ENCODE measurements at regions not wholly inside any gene's neighbourhood (a gene's known extent, or its start where the extent isn't known, plus 50 kb on each side); places are given as distances from the start of the nearest gene placed in this dataset.

DNA sequence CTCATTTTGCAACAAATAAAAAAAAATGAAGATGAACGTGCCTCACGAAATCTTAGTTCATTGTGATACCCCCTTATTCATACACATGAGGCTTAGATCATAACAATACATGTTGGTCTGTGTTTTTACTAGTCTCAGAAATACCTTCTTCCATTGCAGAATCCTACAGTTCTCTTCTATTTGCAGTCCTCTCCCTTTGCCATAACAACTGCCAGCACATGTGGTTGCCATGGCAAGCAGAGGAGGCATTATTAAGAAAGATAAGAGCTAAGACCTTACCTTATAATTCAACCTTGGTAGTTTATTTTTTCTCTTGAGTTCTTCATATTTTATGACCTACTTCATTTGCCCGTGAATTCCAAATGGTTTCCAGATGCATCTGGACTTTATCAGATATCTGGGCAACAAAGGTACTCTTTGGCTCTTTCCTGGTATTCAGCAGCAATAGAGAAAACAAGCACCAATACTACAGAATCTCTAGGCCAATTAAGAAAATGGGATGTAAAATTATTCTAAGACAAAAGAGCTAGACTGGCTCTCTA lies 524.0 kb downstream of the CMPK2 start:
- Histone ChIP-seq H3K9me2 (replicated peaks; ENCODE audit: low read depth, low read length) (no peaks in the 10 kb centered on the region), H3K27me3 (ENCODE audit: insufficient read depth, low read length, poor library complexity, severe bottlenecking) (no peaks in the 10 kb centered on the region), H3K4me1 (ENCODE audit: insufficient read depth, low read length, poor library complexity, severe bottlenecking) (no peaks in the 10 kb centered on the region), H4K20me1 (ENCODE audit: insufficient read depth, low read length, poor library complexity, severe bottlenecking) (no peaks in the 10 kb centered on the region), H3K79me2 (ENCODE audit: insufficient read depth, low read length) (no peaks in the 10 kb centered on the region), H3F3A (ENCODE audit: low read depth) (no peaks in the 10 kb centered on the region), H3K36me3 (ENCODE audit: insufficient read depth, low read length) (no peaks in the 10 kb centered on the region), H3K9me3 (ENCODE audit: insufficient read depth, low read depth, low read length) (no peaks in the 10 kb centered on the region), H3K4me3 (ENCODE audit: low read length, poor library complexity, severe bottlenecking) (no peak overlapping the region), H2AFZ (ENCODE audit: low read length) (no peak overlapping the region), H3K4me2 (ENCODE audit: low read depth, low read length, poor library complexity, severe bottlenecking) (no peak overlapping the region), H3K9ac (ENCODE audit: low read depth, low read length, poor library complexity, severe bottlenecking) (no peak overlapping the region)
- TF ChIP-seq EZH2phosphoT487 (IDR thresholded peaks at IDR 0.05; ENCODE audit: borderline replicate concordance): no peak
- TF ChIP-seq, protein P1, sequence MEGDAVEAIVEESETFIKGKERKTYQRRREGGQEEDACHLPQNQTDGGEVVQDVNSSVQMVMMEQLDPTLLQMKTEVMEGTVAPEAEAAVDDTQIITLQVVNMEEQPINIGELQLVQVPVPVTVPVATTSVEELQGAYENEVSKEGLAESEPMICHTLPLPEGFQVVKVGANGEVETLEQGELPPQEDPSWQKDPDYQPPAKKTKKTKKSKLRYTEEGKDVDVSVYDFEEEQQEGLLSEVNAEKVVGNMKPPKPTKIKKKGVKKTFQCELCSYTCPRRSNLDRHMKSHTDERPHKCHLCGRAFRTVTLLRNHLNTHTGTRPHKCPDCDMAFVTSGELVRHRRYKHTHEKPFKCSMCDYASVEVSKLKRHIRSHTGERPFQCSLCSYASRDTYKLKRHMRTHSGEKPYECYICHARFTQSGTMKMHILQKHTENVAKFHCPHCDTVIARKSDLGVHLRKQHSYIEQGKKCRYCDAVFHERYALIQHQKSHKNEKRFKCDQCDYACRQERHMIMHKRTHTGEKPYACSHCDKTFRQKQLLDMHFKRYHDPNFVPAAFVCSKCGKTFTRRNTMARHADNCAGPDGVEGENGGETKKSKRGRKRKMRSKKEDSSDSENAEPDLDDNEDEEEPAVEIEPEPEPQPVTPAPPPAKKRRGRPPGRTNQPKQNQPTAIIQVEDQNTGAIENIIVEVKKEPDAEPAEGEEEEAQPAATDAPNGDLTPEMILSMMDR (conservative IDR thresholded peaks at IDR 0.05; ENCODE audit: low read length): no peak

DNA sequence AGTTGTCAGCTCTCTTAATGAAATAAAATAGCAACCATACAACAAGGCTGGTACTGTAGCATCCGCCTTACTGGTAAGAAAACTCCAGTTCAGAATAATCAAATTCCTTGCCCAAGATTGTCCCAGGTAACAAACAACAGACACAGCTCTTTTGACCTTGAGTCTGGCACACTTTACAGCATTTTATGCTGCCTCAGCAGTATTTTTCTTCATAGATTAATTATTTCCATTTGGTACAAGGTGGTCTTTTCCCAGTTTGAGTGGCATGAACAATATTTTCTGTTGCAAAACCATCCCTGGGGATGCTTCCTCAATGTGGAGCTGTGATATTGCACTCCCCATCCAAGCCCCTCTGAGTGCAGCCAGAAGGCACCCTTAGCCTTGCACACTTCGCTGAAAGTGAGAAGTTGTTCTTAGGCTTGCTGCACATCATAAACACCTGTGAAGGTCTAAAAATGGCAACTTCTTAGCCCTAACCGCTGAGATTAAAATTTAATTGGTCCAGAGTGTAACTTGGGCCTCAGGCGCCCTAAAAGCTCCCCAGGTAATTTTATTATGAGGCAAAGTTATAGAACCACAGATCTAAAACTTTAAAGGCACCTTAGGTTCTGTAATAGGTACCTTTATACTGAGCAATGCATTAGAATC lies 523.3 kb downstream of the CMPK2 start:
- Histone ChIP-seq H3K79me2 (ENCODE audit: insufficient read depth, low read length) (no peaks in the 10 kb centered on the region), H3K4me3 (ENCODE audit: low read length, poor library complexity, severe bottlenecking) (no peak overlapping the region), H3K4me1 (ENCODE audit: insufficient read depth, low read length, poor library complexity, severe bottlenecking) (no peaks in the 10 kb centered on the region), H3K9me3 (ENCODE audit: insufficient read depth, low read depth, low read length) (no peaks in the 10 kb centered on the region), H3K36me3 (ENCODE audit: insufficient read depth, low read length) (no peaks in the 10 kb centered on the region), H3K9ac (ENCODE audit: low read depth, low read length, poor library complexity, severe bottlenecking) (no peak overlapping the region), H3F3A (ENCODE audit: low read depth) (no peaks in the 10 kb centered on the region), H2AFZ (ENCODE audit: low read length) (no peak overlapping the region), H3K4me2 (ENCODE audit: low read depth, low read length, poor library complexity, severe bottlenecking) (no peak overlapping the region), H3K9me2 (replicated peaks; ENCODE audit: low read depth, low read length) (no peaks in the 10 kb centered on the region), H4K20me1 (ENCODE audit: insufficient read depth, low read length, poor library complexity, severe bottlenecking) (no peaks in the 10 kb centered on the region), H3K27me3 (ENCODE audit: insufficient read depth, low read length, poor library complexity, severe bottlenecking) (no peaks in the 10 kb centered on the region)
- TF ChIP-seq, protein P1 (conservative IDR thresholded peaks at IDR 0.05; ENCODE audit: low read length): no peak
- no peak for TF ChIP-seq EZH2phosphoT487 (IDR thresholded peaks at IDR 0.05; ENCODE audit: borderline replicate concordance)

DNA sequence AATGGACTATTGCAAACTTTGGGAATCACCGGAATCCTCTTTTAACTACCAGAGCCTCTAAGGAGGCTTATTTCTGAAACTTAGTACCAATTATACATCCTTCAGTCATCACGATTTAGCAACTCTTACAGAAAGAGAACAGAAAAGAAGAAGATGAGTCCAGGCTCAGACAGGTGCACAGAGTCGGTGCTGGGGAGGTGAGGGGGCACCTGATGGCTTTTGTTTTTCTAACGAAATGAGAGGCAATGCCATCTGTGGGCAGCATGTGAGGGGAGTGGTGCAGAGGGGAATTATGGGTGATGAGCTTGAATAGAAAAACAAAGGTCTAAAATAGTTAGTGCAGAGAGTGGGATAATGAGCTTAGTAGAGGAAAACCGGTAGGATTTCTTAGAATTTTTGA lies 522.6 kb downstream of the CMPK2 start:
- no peaks in the 10 kb centered on the region for H3K4me1 ChIP-seq (ENCODE audit: insufficient read depth, low read length, poor library complexity, severe bottlenecking)
- H3K9ac ChIP-seq (ENCODE audit: low read depth, low read length, poor library complexity, severe bottlenecking): no peak overlapping the region

More for the DNA sequence above, 522.6 kb downstream of the CMPK2 start:
- H3F3A ChIP-seq (ENCODE audit: low read depth): no peaks in the 10 kb centered on the region
- H3K36me3 ChIP-seq (ENCODE audit: insufficient read depth, low read length): no peaks in the 10 kb centered on the region
- no peak for TF ChIP-seq EZH2phosphoT487 (IDR thresholded peaks at IDR 0.05; ENCODE audit: borderline replicate concordance)
- TF ChIP-seq, protein P1 (conservative IDR thresholded peaks at IDR 0.05; ENCODE audit: low read length): no peak
- no peaks in the 10 kb centered on the region for H3K9me2 ChIP-seq (replicated peaks; ENCODE audit: low read depth, low read length)
- H3K27me3 ChIP-seq (ENCODE audit: insufficient read depth, low read length, poor library complexity, severe bottlenecking): no peaks in the 10 kb centered on the region
- no peaks in the 10 kb centered on the region for H3K79me2 ChIP-seq (ENCODE audit: insufficient read depth, low read length)
- no peak overlapping the region for H3K4me3 ChIP-seq (ENCODE audit: low read length, poor library complexity, severe bottlenecking)
- no peak overlapping the region for H2AFZ ChIP-seq (ENCODE audit: low read length)
- no peak overlapping the region for H3K4me2 ChIP-seq (ENCODE audit: low read depth, low read length, poor library complexity, severe bottlenecking)
- no peaks in the 10 kb centered on the region for H4K20me1 ChIP-seq (ENCODE audit: insufficient read depth, low read length, poor library complexity, severe bottlenecking)
- no peaks in the 10 kb centered on the region for H3K9me3 ChIP-seq (ENCODE audit: insufficient read depth, low read depth, low read length)

Data from Loucy (cell line).